ENCODE measurements at regions not wholly inside any gene's neighbourhood (a gene's known extent, or its start where the extent isn't known, plus 50 kb on each side); places are given as distances from the start of the nearest gene placed in this dataset.

GRCh38 chr5:67335426-67335825, 138.8 kb upstream of the CD180 start:
- no peak overlapping the region for H3K4me3 ChIP-seq
- H3K9me3 ChIP-seq = peaks cover 0 to 28% (median 3%) of the 10 kb centered on the region in 11 donors
- WGBS, 2 donors = 92 to 94% methylated on average over 5 of the region's 5 CpGs
- H3K4me1 ChIP-seq = peaks cover 0 to 5% (median 0%) of the 10 kb centered on the region in 9 donors
- no peak overlapping the region for H3K27ac ChIP-seq
- intact Hi-C loops (cut with DNase I) = no loop called here
- no peaks in the 10 kb centered on the region for H3K36me3 ChIP-seq
- TF ChIP-seq, protein P1, sequence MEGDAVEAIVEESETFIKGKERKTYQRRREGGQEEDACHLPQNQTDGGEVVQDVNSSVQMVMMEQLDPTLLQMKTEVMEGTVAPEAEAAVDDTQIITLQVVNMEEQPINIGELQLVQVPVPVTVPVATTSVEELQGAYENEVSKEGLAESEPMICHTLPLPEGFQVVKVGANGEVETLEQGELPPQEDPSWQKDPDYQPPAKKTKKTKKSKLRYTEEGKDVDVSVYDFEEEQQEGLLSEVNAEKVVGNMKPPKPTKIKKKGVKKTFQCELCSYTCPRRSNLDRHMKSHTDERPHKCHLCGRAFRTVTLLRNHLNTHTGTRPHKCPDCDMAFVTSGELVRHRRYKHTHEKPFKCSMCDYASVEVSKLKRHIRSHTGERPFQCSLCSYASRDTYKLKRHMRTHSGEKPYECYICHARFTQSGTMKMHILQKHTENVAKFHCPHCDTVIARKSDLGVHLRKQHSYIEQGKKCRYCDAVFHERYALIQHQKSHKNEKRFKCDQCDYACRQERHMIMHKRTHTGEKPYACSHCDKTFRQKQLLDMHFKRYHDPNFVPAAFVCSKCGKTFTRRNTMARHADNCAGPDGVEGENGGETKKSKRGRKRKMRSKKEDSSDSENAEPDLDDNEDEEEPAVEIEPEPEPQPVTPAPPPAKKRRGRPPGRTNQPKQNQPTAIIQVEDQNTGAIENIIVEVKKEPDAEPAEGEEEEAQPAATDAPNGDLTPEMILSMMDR (IDR thresholded peaks at IDR 0.05) = no peak
- DNase-seq (no peak), ATAC-seq (no peak)
- no peaks in the 10 kb centered on the region for H3K27me3 ChIP-seq

DNA sequence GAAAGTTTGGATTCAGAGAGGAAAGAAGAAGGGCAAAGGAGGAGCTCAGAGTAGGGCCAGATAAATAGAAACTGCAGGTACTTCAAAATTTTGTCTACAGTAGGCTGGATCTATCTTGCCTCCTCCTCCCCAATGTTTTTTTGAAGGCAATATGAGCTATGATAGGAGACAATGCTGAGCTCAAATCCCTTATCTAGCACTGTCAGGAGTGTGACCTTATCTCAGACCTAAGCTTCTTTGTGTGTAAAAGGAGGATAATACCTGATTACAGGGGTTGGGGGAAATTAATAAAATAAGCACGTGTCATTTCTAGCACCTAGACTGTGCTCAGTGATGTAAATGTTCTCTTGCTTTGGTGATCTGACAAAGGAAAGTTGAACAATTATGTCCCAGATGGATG, 137.8 kb upstream of the CD180 start:
- intact Hi-C loops (cut with DNase I) = no loop called here

DNA sequence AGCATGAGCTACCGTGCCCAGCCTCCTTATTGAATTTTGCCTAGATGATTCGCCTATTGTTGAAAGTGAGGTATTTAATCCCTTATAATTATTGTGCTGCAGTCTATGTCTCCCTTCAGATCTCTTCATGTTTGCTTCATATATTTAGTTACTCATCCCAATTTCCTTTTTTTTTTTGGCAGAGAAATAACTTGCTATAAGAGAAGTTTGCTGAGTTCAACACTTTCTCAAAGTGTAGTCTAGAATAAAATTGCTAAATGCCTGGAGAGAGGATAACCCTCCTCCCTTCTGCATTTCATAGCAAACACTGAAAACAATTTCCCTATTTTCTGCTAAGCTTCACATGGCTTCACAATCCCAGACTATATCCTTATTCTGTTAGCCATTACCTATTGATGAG, 136.6 kb upstream of the CD180 start:
- Histone ChIP-seq H3K9me3 (peaks cover 0 to 36% (median 7%) of the 10 kb centered on the region in 11 donors), H3K27ac (no peak overlapping the region), H3K27me3 (no peaks in the 10 kb centered on the region), H3K4me1 (peaks cover 0 to 5% (median 0%) of the 10 kb centered on the region in 9 donors), H3K36me3 (no peaks in the 10 kb centered on the region), H3K4me3 (no peak overlapping the region)
- ATAC-seq = no peak
- TF ChIP-seq, protein P1 (IDR thresholded peaks at IDR 0.05) = no peak
- WGBS, 2 donors = 85 to 94% methylated on average over 2 of the region's 2 CpGs
- no peak for DNase-seq
- intact Hi-C loops (cut with DNase I) = no loop called here

More for the DNA sequence above, 137.8 kb upstream of the CD180 start:
- H3K4me3 ChIP-seq = no peak overlapping the region
- DNase-seq (no peak), ATAC-seq (no peak)
- WGBS, 2 donors = 37 to 48% methylated on average over 1 of the region's 1 CpG
- H3K27me3 ChIP-seq = no peaks in the 10 kb centered on the region
- H3K4me1 ChIP-seq = peaks cover 0 to 5% (median 0%) of the 10 kb centered on the region in 9 donors
- peaks cover 0 to 36% (median 7%) of the 10 kb centered on the region in 11 donors for H3K9me3 ChIP-seq
- H3K36me3 ChIP-seq = no peaks in the 10 kb centered on the region
- H3K27ac ChIP-seq = no peak overlapping the region
- TF ChIP-seq, protein P1 (IDR thresholded peaks at IDR 0.05) = no peak

DNA sequence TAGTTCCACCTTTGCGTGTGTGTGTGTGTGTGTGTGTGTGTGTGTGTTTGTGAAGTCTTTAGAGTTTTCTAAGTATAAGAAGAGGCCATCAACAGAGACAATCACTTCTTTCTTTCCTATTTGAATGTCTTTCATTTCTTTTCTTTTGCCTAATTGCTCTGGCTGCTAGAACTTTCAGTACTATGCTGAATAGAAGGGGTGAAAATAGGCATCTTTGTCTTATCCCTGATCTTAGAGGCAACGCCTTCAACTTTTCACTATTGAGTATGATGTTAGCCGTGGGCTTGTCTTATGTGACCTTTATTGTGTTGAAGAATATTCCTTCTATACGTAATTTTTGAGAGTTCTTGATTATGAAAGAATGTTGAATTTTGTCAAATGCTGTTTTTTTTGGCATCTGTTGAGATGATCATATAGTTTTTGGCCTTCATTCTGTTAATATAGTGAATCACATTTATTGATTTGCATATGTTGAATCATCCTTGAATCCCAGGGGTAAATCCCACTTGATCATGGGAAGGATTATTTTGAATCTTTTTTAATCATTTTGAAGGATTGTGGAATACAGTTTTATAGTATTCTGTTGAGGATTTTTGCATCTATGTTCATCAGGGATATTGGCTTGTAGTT, 134.8 kb upstream of the CD180 start:
- no peak for DNase-seq
- ATAC-seq = no peak
- intact Hi-C loops (cut with DNase I) = no loop called here
- H3K4me3 ChIP-seq = no peak overlapping the region
- TF ChIP-seq, protein P1 (IDR thresholded peaks at IDR 0.05) = no peak
- H3K9me3 ChIP-seq = peaks cover 0 to 36% (median 7%) of the 10 kb centered on the region in 11 donors
- WGBS, 2 donors = 73 to 75% methylated on average over 4 of the region's 4 CpGs
- H3K27ac ChIP-seq = no peak overlapping the region
- H3K4me1 ChIP-seq = peaks cover 0 to 5% (median 0%) of the 10 kb centered on the region in 9 donors
- H3K36me3 ChIP-seq = no peaks in the 10 kb centered on the region
- H3K27me3 ChIP-seq = no peaks in the 10 kb centered on the region

All from heart right ventricle (tissue), 16 donors.